GM18861 (cell line): ENCODE measurements at regions not wholly inside any gene's neighbourhood (a gene's known extent, or its start where the extent isn't known, plus 50 kb on each side); places are given as distances from the start of the nearest gene placed in this dataset.

ENCODE experiments used
- ATAC-seq: cut with Tn5 transposase; IDR thresholded peaks from one replicate; pipeline ENCODE4 v1.9.1; 2021; ENCODE audit not compliant: unreplicated experiment

- no peak for ATAC-seq
Measured at GRCh38 chr13:68064001-68064770, 834.0 kb upstream of the PCDH9 start.

GRCh38 chr13:68063181-68063580, 833.0 kb upstream of the PCDH9 start:
- no peak for ATAC-seq

GRCh38 chr13:68057836-68058235, 827.7 kb upstream of the PCDH9 start:
- ATAC-seq, result no peak

- no peak for ATAC-seq
Measured at GRCh38 chr13:68056816-68057710, 826.9 kb upstream of the PCDH9 start.

GRCh38 chr13:68051910-68052309, 821.8 kb upstream of the PCDH9 start:
- ATAC-seq, result no peak

- no peak for ATAC-seq
Measured at GRCh38 chr13:68050761-68051160, 820.6 kb upstream of the PCDH9 start.

GRCh38 chr13:68048802-68049359, 818.7 kb upstream of the PCDH9 start:
- ATAC-seq, result no peak

GRCh38 chr13:68047889-68048288, 817.8 kb upstream of the PCDH9 start:
- ATAC-seq, result no peak

- no peak for ATAC-seq
Measured at GRCh38 chr13:68046903-68047302, 816.8 kb upstream of the PCDH9 start.

- ATAC-seq, result peak; percentile 76
Measured at GRCh38 chr13:68030152-68030809, 800.1 kb upstream of the PCDH9 start.

GRCh38 chr13:68028701-68029100, 798.6 kb upstream of the PCDH9 start:
- no peak for ATAC-seq

GRCh38 chr13:68027306-68027705, 797.2 kb upstream of the PCDH9 start:
- no peak for ATAC-seq

GRCh38 chr13:68026077-68026476, 795.9 kb upstream of the PCDH9 start:
- ATAC-seq, result peak; percentile 48

- no peak for ATAC-seq
Measured at GRCh38 chr13:68025604-68026003, 795.5 kb upstream of the PCDH9 start.

GRCh38 chr13:68023838-68024581, 793.9 kb upstream of the PCDH9 start:
- no peak for ATAC-seq

- ATAC-seq, result no peak
Measured at GRCh38 chr13:68019901-68020300, 789.8 kb upstream of the PCDH9 start.

- no peak for ATAC-seq
Measured at GRCh38 chr13:68009546-68009945, 779.4 kb upstream of the PCDH9 start.

- no peak for ATAC-seq
Measured at GRCh38 chr13:68007576-68007975, 777.4 kb upstream of the PCDH9 start.

GRCh38 chr13:67996101-67996500, 766.0 kb upstream of the PCDH9 start:
- no peak for ATAC-seq

- no peak for ATAC-seq
Measured at GRCh38 chr13:67990868-67991267, 760.7 kb upstream of the PCDH9 start.

GRCh38 chr13:67986234-67986633, 756.1 kb upstream of the PCDH9 start:
- no peak for ATAC-seq
